ENCODE measurements at regions not wholly inside any gene's neighbourhood (a gene's known extent, or its start where the extent isn't known, plus 50 kb on each side); places are given as distances from the start of the nearest gene placed in this dataset.

DNA sequence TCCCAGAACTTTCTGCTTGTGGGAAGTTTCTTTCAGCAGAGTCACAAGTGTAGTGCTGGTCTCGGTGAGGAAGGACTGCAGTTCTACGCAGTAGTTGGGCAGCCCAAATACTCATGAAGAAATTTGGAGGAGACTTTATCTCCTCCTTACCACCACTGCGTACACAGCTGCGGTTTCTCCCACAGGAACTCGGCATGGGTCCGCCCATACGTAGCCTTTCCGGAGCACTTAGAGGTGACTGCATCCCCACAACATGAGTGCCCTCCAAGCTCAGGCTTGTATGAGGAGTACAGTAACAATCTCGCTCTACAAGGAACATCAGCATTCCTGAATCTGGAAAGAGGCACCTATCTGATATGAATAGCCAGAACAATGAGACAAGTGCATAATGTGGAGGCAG lies 549.2 kb upstream of the SEMA3D start:
- TF ChIP-seq, protein P1, sequence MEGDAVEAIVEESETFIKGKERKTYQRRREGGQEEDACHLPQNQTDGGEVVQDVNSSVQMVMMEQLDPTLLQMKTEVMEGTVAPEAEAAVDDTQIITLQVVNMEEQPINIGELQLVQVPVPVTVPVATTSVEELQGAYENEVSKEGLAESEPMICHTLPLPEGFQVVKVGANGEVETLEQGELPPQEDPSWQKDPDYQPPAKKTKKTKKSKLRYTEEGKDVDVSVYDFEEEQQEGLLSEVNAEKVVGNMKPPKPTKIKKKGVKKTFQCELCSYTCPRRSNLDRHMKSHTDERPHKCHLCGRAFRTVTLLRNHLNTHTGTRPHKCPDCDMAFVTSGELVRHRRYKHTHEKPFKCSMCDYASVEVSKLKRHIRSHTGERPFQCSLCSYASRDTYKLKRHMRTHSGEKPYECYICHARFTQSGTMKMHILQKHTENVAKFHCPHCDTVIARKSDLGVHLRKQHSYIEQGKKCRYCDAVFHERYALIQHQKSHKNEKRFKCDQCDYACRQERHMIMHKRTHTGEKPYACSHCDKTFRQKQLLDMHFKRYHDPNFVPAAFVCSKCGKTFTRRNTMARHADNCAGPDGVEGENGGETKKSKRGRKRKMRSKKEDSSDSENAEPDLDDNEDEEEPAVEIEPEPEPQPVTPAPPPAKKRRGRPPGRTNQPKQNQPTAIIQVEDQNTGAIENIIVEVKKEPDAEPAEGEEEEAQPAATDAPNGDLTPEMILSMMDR (IDR thresholded peaks at IDR 0.05): no peak
- no peak for TF ChIP-seq ZFX (IDR thresholded peaks at IDR 0.05; ENCODE audit: borderline replicate concordance)
